BLaER1 (cell line): ENCODE measurements at regions not wholly inside any gene's neighbourhood (a gene's known extent, or its start where the extent isn't known, plus 50 kb on each side); places are given as distances from the start of the nearest gene placed in this dataset.

Experiments
- H3K27ac ChIP-seq: shearing (Covaris generic); formaldehyde crosslinking; 2 replicates; pipeline ENCODE4 v1.8.1; 2022
- H3K27me3 ChIP-seq: shearing (Covaris generic); formaldehyde crosslinking; 2 replicates; pipeline ENCODE4 v1.8.1; 2022
- H3K36me3 ChIP-seq: shearing (Covaris generic); formaldehyde crosslinking; 2 replicates; pipeline ENCODE4 v1.8.1; 2022
- H3K4me1 ChIP-seq: shearing (Covaris generic); formaldehyde crosslinking; 2 replicates; pipeline ENCODE4 v1.8.1; 2022
- H3K4me2 ChIP-seq: shearing (Covaris generic); formaldehyde crosslinking; 2 replicates; pipeline ENCODE4 v1.8.1; 2022
- H3K4me3 ChIP-seq: shearing (Covaris generic); formaldehyde crosslinking; 2 replicates; pipeline ENCODE4 v1.8.1; 2022
- H3K9ac ChIP-seq: shearing (Covaris generic); formaldehyde crosslinking; 2 replicates; pipeline ENCODE4 v1.8.1; 2022
- H3K9me3 ChIP-seq: shearing (Covaris generic); formaldehyde crosslinking; 2 replicates; pipeline ENCODE4 v1.8.1; 2022
- H4K20me1 ChIP-seq: shearing (Covaris generic); formaldehyde crosslinking; 2 replicates; pipeline ENCODE4 v1.8.1; 2022
- Cebpa-rat ChIP-seq: shearing (Covaris generic); IDR thresholded peaks from 2 replicates; pipeline ENCODE4 v1.8.1; 2022

GRCh38 chr4:32798471-32799159, 2078.4 kb downstream of the PCDH7 start:
- H3K36me3 ChIP-seq: no peaks in the 10 kb centered on the region
- H3K27me3 ChIP-seq: no peaks in the 10 kb centered on the region
- H3K9me3 ChIP-seq: no peaks in the 10 kb centered on the region
- TF ChIP-seq Cebpa-rat: no peak
- no peak overlapping the region for H3K9ac ChIP-seq
- no peaks in the 10 kb centered on the region for H3K4me1 ChIP-seq
- H3K4me2 ChIP-seq: no peak overlapping the region
- H3K27ac ChIP-seq: no peak overlapping the region
- H3K4me3 ChIP-seq: no peak overlapping the region
- no peaks in the 10 kb centered on the region for H4K20me1 ChIP-seq

GRCh38 chr4:32824336-32824735, 2104.2 kb downstream of the PCDH7 start:
- Histone ChIP-seq H3K4me2 (no peak overlapping the region), H3K9me3 (peaks cover 42% of the 10 kb centered on the region), H3K4me1 (no peaks in the 10 kb centered on the region), H3K9ac (no peak overlapping the region), H4K20me1 (no peaks in the 10 kb centered on the region), H3K27me3 (no peaks in the 10 kb centered on the region), H3K27ac (no peak overlapping the region), H3K36me3 (no peaks in the 10 kb centered on the region), H3K4me3 (no peak overlapping the region)
- TF ChIP-seq Cebpa-rat: no peak

- Histone ChIP-seq H3K27ac (no peak overlapping the region), H3K36me3 (no peaks in the 10 kb centered on the region), H3K9me3 (peaks cover 42% of the 10 kb centered on the region), H3K4me2 (no peak overlapping the region), H3K4me1 (no peaks in the 10 kb centered on the region), H3K27me3 (no peaks in the 10 kb centered on the region), H3K9ac (no peak overlapping the region), H4K20me1 (no peaks in the 10 kb centered on the region), H3K4me3 (no peak overlapping the region)
- no peak for TF ChIP-seq Cebpa-rat
Observed at GRCh38 chr4:32826169-32826568, 2106.0 kb downstream of the PCDH7 start.

- Histone ChIP-seq H3K9me3 (peaks cover 26% of the 10 kb centered on the region), H3K4me3 (no peak overlapping the region)
- no peak for TF ChIP-seq Cebpa-rat
Observed at GRCh38 chr4:32830160-32830559, 2110.0 kb downstream of the PCDH7 start.

GRCh38 chr4:32831104-32831503, 2110.9 kb downstream of the PCDH7 start:
- no peaks in the 10 kb centered on the region for H3K27me3 ChIP-seq
- H3K4me1 ChIP-seq: no peaks in the 10 kb centered on the region
- no peak overlapping the region for H3K9ac ChIP-seq
- peaks cover 17% of the 10 kb centered on the region for H3K9me3 ChIP-seq
- H3K4me3 ChIP-seq: no peak overlapping the region
- no peak for TF ChIP-seq Cebpa-rat
- no peaks in the 10 kb centered on the region for H3K36me3 ChIP-seq
- H3K4me2 ChIP-seq: no peak overlapping the region
- no peak overlapping the region for H3K27ac ChIP-seq
- H4K20me1 ChIP-seq: no peaks in the 10 kb centered on the region

More at GRCh38 chr4:32830160-32830559, 2110.0 kb downstream of the PCDH7 start:
- Histone ChIP-seq H4K20me1 (no peaks in the 10 kb centered on the region), H3K9ac (no peak overlapping the region), H3K36me3 (no peaks in the 10 kb centered on the region), H3K4me1 (no peaks in the 10 kb centered on the region), H3K27ac (no peak overlapping the region), H3K4me2 (no peak overlapping the region), H3K27me3 (no peaks in the 10 kb centered on the region)

GRCh38 chr4:32840461-32841189, 2120.5 kb downstream of the PCDH7 start:
- no peak overlapping the region for H3K4me2 ChIP-seq

GRCh38 chr4:32841217-32841616, 2121.0 kb downstream of the PCDH7 start:
- Histone ChIP-seq H3K27ac (no peak overlapping the region), H3K4me1 (no peaks in the 10 kb centered on the region), H3K4me2 (no peak overlapping the region), H3K27me3 (no peaks in the 10 kb centered on the region), H3K9ac (no peak overlapping the region), H3K4me3 (no peak overlapping the region), H4K20me1 (no peaks in the 10 kb centered on the region), H3K9me3 (no peaks in the 10 kb centered on the region), H3K36me3 (no peaks in the 10 kb centered on the region)
- TF ChIP-seq Cebpa-rat: no peak

More at GRCh38 chr4:32840461-32841189, 2120.5 kb downstream of the PCDH7 start:
- no peaks in the 10 kb centered on the region for H3K9me3 ChIP-seq
- no peak overlapping the region for H3K27ac ChIP-seq
- H3K9ac ChIP-seq: no peak overlapping the region
- H4K20me1 ChIP-seq: no peaks in the 10 kb centered on the region
- no peaks in the 10 kb centered on the region for H3K4me1 ChIP-seq
- TF ChIP-seq Cebpa-rat: no peak
- no peak overlapping the region for H3K4me3 ChIP-seq
- no peaks in the 10 kb centered on the region for H3K27me3 ChIP-seq
- no peaks in the 10 kb centered on the region for H3K36me3 ChIP-seq

- H3K36me3 ChIP-seq: no peaks in the 10 kb centered on the region
- H3K27me3 ChIP-seq: no peaks in the 10 kb centered on the region
- H3K9me3 ChIP-seq: no peaks in the 10 kb centered on the region
- no peak overlapping the region for H3K4me2 ChIP-seq
- no peaks in the 10 kb centered on the region for H3K4me1 ChIP-seq
- no peak for TF ChIP-seq Cebpa-rat
- no peak overlapping the region for H3K9ac ChIP-seq
- H4K20me1 ChIP-seq: no peaks in the 10 kb centered on the region
- no peak overlapping the region for H3K27ac ChIP-seq
- H3K4me3 ChIP-seq: no peak overlapping the region
Observed at GRCh38 chr4:32847461-32847860, 2127.3 kb downstream of the PCDH7 start.

GRCh38 chr4:32855622-32856021, 2135.5 kb downstream of the PCDH7 start:
- no peaks in the 10 kb centered on the region for H3K9me3 ChIP-seq
- H3K9ac ChIP-seq: no peak overlapping the region
- TF ChIP-seq Cebpa-rat: no peak
- H4K20me1 ChIP-seq: no peaks in the 10 kb centered on the region
- no peaks in the 10 kb centered on the region for H3K36me3 ChIP-seq
- H3K4me2 ChIP-seq: no peak overlapping the region
- H3K27me3 ChIP-seq: no peaks in the 10 kb centered on the region
- no peak overlapping the region for H3K4me3 ChIP-seq
- H3K4me1 ChIP-seq: no peaks in the 10 kb centered on the region
- H3K27ac ChIP-seq: no peak overlapping the region

- H4K20me1 ChIP-seq: no peaks in the 10 kb centered on the region
- H3K9me3 ChIP-seq: no peaks in the 10 kb centered on the region
- H3K36me3 ChIP-seq: no peaks in the 10 kb centered on the region
- H3K27me3 ChIP-seq: no peaks in the 10 kb centered on the region
- H3K4me3 ChIP-seq: no peak overlapping the region
- no peaks in the 10 kb centered on the region for H3K4me1 ChIP-seq
- no peak overlapping the region for H3K4me2 ChIP-seq
- H3K27ac ChIP-seq: no peak overlapping the region
- H3K9ac ChIP-seq: no peak overlapping the region
- no peak for TF ChIP-seq Cebpa-rat
Observed at GRCh38 chr4:32858361-32858760, 2138.2 kb downstream of the PCDH7 start.
